GM21381 (cell line): ENCODE measurements at regions not wholly inside any gene's neighbourhood (a gene's known extent, or its start where the extent isn't known, plus 50 kb on each side); places are given as distances from the start of the nearest gene placed in this dataset.

Source experiments
- ATAC-seq: cut with Tn5 transposase; IDR thresholded peaks from one replicate; pipeline ENCODE4 v1.9.1; 2021; ENCODE audit warnings: mild to moderate bottlenecking, moderate library complexity; ENCODE audit not compliant: unreplicated experiment

DNA sequence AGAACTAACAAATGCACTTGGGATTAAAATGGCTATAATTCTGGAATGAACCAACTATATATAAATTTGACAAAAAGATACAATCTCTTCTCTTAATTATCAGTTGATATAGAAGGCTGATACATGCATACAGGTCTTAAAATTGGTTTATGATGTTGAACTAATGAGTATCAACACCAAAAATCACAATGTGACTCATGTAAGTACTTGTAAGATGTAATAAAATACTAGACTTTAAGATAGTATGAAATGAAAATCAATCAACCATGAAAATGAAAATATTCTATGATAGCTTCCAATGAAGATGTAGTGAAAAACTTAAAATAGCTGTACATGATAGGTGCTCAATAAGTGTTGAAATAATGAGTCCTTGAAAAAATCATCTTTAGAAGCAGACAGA is 116.6 kb upstream of the SOX5 start:
- no peak for ATAC-seq

DNA sequence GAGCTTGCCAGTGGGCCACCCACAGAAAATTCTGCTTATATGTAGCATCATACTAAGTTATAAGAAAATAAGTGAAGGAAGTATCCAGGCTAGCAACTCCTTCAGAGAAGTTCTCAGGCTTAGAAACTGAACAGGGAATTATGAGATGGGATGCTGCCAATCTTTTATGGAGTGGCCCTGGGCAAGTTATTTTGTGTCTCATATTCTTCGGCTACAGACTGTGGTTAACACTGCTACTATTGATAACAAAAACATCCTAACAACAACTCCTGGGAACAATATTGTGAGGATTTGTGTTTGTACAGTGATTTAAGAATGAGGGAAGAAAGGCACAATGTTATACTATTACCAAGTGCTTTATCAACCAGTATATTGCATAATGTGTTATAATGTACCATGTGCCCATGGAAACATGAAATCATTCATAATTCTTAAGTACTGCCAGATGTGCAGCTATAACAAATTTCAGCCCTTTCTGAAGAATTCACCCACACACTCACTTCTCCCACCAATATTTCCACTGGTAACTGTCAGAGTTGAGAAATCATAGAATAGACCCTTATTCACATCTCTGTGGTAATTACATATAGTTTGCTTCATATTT is 113.3 kb upstream of the SOX5 start:
- no peak for ATAC-seq

DNA sequence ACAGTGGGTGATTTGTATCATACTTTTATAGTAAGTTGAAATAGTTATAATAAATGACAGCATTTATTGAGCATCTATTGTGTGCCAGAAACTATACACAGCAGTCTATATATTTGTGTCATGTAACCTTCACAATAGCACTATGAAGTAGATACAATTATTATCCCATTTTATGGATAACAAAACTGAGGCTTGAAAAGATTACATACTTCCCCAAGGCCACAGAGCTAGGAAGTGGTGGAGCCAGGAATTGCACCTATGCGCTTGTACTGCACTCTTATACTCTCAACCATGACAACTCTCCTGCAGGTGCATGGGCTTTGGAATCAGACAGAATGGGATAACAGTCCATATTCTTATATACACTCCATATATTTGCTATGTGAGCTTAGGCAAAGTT is 110.6 kb upstream of the SOX5 start:
- no peak for ATAC-seq

DNA sequence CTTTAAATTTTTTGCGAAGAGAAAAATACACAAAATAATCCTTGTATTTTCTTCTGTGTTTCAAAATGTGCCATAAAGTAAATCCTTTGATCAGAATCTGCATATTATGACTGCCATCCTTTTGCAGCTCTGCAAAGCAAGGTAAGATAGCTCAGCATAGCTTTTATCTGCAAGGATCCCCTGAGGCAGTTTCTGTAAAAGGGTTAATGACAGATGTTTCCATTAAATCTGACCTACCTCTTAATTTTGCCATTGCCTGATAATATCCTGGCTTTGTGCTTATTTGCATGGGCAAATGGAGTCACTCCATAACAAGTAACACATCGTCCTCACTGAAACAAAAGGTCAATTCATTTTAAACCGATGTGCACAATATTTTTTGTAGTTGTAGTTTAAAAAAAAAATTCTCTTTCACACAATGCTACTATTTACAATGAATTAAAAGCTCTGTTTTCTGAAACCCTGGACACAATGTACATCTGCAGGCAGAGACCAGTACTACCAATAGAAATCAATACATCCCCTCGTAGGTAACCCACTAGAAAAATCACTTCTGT is 108.5 kb upstream of the SOX5 start:
- ATAC-seq = no peak

DNA sequence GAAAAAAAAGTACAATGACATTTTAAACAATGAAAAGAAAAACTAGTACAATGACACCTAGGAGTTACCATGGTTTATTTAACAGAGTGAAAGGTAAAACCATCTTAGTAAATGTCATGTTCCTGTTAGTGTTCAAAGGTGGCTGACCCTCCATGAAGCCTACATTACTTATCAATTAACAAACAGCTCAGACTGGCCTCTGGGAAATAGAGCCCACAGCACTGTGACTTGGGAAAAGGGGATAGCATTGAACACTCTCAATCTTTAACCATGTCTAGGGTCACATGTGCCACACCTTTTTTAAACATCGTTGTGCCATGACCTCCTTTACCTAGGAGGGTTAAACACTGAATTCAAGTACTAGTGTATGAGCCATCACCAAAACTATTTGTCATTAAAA is 106.3 kb upstream of the SOX5 start:
- no peak for ATAC-seq

DNA sequence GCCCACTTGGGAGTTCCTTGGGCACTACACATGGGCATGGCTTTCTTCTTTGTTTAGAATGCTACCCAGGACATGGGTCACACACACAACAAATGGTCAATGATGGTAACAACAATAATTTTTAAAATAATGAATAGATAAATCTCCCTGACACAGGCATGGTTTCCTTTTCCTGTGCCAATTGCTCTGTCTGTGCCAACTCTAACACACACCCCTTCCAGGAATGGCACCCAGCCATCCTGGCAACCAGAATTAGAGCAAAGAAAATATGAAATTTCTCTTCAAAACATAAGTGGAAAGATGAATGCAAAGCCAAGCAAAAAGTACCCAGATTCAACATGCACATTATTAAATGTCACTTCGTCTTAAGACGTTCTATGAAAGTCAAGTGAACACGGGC is 104.9 kb upstream of the SOX5 start:
- ATAC-seq = no peak

DNA sequence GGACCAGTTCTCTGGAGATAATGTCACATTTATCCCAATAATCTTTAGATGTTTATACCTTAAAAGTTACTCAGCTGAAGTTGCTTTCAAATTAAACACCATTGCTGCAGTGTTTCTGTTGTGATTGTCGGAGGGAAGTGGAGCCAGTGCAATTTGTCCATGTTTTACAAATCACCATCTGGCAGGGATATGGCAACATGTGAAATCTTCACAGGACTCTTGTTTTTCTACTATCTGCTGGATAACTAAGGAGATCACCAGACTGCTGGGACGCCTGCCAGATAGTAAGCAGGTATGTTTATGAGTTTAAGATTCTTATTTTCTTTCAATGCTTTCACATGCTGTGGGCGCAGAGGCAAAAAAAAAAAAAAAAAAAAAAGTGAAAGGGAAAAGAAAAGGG is 100.3 kb upstream of the SOX5 start:
- no peak for ATAC-seq

DNA sequence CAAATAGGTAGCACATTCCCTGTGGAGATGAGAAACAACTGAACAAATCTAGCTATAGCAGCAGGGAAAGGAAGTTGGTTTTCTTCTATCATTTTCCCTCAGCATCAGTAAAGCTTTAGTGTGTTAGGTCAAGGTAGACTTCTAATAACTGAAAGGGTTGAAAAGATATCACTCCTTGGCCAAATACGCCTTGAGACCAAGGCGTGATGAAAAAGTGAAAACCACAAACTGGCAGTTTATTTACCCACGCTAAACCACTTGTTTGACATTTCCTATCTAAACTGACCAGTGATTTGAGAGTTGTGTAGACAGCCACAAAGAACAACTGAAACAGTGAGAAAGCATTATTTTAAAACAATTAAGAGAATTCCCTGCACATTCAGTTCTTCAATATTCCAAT is 99.6 kb upstream of the SOX5 start:
- no peak for ATAC-seq

DNA sequence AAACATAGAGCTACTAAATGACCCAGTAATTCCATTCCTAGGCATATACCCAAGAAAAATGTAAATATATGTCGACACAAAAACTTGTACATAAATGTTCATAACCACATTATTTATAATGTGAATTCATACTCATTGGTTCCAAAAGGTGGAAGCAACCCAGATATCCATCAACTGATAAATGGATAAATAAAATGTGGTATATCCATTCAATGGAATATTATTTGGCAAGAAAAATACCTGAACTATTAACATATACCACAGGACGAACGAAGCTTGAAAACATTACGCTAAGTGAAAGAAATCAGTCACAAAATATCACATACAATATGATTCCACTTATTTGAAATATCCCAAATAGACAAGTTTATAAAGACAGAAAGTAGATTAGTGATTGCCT is 99.0 kb upstream of the SOX5 start:
- ATAC-seq = no peak

DNA sequence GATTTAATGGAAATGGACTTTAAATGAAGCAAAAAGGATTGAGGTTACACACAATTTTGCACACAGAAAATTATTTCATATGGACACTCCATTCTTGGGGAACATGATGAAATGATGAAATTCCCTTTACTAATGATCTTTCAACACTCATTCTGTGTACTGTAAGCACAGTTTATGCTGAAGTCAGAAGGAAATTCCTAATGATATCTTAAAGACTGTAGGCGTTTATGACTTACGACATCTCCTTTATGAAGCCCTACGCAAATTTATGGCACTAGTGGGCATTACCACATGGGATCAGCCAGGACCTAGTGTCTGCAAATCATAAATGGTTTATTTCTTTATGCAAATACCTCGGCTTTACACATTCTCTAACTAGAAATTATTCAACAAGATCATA is 97.9 kb upstream of the SOX5 start:
- no peak for ATAC-seq

DNA sequence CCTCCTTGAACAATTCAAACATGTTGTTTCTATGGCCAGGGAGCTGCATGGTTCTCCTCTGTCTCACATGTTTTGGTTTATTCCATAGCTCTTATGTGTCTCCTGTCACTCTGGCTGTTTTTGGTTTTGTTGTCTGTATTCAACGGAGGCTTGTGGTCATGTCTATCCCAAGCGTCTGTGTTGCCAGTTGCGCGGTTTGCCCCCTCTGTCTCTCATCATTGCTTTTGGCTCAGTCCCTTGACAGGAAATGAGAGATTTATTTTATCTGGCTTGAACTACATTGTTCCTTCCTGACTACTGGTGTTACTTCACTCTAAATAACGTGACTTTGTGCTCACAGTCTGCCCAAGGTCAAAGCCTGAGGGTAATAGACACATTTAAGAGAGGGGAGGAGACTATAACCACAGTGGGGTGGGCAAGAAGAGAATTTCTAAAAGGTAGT is 96.4 kb upstream of the SOX5 start:
- no peak for ATAC-seq

DNA sequence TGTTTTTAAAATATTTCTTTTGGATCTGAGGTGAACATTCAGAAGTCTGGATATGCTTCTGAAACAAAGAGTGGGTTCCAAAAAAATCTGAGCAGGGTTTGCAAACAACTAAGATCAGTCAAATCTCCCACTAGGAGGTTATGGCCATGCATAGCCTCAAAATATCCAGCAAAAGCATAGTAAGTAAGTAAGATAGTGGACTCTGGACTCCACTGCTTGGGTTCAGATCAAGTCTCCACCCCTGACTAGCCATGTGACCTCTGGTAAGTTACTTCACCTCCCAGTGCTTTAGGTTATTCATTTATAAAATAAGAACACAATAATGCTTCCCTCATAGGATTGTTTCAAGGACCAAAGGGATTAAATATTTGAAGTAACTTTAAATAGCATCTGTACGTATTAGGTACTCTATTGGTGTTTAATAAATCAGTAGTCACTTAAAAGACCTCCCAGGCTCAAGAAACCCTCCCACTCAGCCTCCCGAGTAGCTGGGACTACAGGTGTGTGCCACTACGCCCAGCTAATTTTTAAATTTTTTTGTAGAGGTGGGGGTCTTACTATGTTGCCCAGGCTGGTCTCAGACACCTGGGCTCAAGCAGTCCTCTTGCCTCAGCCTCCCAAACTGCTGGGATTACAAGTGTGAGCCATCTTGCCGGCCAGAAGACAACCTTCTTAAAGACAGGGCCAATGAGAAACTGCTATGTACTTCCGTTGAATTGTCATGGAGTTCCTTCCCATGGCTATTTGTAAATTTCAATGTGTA is 95.7 kb upstream of the SOX5 start:
- no peak for ATAC-seq

DNA sequence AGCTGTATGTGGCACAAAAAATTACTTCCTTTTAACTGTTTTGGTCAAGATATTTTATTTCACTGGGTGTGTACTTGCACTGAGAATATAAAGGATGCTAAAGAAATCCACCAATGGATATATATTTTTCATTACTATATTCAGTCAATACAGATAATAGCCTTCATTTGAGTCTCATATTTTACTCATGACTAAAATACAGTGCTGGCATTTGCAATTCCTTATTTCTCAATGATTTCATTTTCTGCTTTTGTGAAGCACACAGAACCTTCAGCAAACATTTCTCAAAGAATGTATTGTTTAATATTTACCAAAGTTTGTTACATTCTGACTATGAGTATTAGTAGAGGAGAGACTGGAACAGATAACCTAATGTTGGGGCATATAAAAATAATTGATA is 93.2 kb upstream of the SOX5 start:
- no peak for ATAC-seq

DNA sequence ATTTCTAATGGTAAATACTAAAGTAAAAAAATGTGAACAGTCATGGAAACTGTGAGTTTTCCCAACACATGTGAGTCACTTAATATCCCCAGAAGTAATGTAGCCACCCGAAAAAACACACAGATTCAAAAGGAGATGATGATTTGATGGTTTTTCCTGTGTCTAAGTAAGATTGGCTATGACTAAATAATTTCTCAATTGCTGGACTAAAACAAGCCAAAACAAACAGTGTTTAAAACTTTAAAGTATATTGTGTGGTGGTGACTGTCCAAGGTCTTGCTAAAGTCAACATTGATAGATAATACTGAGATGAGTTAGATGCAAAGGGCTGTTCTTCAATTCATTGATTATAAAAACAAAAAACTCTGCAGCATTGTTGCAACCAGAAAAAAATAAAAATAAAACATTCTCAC is 89.6 kb upstream of the SOX5 start:
- ATAC-seq = no peak

DNA sequence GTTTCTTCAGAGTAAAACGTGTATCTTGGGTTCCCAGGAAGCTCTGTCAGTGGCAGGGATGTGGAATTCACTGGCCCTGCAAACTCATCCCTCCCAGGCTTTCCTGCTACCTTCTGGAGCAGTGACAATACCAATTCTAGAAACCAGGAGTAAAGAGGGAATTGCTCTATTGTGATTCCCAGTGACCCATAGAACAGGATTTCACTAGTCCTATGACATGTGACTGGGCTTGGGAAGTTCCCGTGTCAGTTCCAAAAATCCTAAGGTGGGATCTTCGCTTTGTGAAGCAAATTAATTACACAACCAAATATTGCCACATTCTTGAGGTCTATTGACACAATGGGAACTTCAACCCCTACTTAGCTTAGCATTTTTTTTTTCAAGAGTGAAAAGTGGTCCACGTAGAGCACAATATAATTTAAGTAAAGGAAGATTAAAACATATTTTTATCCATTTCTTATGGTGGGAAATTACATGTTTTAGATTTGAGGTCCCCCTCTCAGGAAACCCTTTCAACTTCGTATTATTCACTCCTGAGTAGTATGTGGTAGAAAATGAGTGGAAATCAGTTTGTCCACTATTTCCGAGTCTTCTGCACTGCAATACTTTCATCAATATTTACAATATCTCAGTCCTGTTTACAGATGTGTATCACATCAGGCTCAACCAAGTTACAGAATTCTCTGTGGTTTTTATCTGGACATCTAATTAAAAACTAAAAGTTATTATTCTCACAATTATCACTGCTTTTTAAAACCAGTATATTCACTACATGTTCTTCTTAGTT is 88.9 kb upstream of the SOX5 start:
- ATAC-seq = no peak

DNA sequence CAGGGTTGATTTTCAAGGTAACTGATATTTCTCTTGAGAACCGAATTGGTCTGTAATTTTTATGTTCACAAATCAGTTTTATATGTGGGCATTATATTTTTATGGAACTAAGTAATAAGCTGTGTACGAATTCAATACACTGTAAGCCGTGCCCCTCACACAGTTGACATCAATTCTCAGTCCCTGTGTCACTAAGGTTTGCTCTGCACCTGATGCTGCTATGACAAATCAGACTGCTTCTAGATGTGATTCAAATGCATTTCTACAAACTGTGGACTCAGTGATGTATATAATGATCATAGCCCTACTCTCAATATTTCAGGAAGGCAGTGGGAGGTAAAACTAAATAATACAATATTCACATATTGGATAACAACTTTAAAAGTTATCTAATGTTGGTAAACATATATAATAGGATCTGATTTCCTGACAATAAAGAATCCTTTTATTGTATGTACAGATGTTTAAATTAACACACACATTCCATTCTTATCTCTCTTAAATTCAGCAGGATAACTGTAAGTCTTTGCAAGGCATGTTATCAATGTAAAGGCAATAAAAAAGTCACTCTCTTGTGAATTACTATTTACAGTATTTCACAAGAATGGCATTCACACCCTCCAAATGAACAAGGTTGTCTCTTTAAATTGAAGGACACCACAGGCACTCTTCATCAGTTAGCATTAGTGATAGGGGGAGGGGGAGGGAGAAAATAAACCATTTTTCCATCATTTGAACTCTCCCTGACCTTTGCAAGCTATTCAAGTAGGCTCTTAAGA is 87.2 kb upstream of the SOX5 start:
- no peak for ATAC-seq

DNA sequence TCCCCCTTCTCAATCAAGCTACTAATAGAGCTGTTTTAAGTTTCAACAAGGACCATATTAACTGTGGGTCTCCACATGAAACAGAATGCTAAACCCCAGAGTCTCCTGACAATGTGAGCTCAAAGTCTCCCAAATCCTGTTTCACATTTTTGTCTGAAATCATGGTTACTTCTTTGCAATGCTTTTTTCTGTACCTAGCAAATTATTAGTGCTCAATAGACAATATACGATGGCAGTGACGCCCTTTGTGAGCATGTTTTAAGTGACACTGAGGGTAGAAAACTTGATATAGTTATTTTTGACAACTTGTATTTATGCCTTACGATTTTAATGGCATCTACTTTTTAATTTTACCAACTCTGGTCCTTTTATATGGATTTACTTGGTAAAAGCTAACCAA is 85.4 kb upstream of the SOX5 start:
- no peak for ATAC-seq

DNA sequence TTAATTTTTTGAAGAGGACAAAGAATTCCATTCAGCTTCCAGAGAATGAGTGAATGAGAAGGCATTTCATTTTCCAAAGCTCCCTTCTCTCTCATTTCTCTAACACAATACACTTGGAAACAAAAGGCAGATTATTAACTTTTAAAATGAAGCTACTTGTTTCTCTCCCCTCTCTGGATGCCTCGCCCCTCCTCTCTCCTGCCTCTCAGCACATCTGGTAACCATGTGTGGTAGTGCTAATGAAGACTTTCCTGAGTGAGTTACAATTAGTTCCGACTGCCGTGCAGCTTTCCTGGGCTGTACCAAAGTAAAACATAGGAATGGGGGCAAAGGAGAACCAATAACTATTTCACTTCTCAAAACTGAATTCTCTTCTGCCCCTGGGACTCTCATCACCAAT is 84.7 kb upstream of the SOX5 start:
- no peak for ATAC-seq

DNA sequence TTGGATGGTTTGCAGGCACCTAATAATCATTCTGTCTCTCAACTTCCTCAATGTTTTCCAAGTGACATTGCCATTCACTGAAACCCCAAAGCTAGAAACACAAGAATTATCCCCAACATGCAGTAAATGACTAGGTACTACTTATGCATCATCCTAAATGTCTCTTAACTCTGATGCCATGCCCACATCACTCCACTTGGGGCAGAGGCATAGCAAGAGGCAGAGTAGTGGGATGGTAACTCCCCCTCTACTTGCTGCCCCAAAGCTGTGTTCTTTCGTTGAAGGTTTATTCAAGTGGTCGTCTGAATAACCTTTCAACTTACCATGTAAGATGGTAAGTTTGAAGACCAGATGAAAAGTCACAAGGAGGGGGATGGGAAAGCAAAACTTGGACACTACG is 77.9 kb upstream of the SOX5 start:
- no peak for ATAC-seq

DNA sequence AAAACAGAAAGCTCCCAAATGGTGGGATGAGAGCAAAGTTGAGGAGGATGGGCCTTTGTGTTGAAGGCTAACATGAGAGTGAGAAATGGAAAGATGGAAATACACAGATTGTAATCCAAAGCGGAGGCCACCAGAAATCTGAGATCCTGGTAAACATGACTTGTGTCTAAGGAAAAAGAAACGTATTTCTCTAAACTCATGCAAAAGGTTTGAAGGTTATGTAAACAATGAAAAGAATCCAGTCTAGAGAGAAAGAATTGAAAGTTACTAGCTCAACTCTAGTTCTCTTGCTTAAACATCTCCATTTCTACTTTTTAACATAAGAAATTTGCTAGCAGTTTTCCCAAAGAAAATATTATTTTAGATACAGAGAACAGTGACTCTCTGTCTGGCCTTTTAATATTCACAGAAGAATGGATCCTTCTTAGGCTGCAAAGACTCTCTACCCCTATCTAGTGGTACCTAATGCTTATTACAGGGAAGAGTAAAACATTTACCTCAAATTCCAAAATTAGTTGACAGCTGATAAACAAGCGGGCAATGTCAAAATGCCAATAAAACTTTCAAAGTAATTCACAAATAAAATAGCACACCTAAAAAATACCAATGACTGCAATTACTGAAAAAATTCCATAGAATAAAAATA is 75.8 kb upstream of the SOX5 start:
- ATAC-seq = no peak

DNA sequence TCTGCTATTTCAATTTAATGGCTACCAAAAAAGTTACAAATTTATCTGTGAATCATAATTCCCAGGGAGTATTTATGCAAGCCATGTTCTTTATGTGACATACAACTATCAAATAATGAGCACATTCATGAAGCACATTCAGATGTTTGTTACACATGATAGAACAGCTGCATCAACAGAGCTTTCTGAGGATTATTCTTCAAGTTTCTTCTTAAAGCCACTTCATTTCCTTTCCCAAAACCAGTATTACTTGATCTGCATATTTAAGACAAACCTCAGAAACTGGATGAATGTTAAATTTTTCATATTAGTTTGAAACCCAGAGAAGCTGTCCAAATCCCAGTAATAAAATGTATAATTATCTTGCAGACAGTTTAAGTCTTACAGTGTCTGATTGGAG is 73.6 kb upstream of the SOX5 start:
- no peak for ATAC-seq
